ENCODE measurements at regions not wholly inside any gene's neighbourhood (a gene's known extent, or its start where the extent isn't known, plus 50 kb on each side); places are given as distances from the start of the nearest gene placed in this dataset.
A peak's percentile ranks its signal among the peaks of the same experiment; 100 is the strongest.

DNA sequence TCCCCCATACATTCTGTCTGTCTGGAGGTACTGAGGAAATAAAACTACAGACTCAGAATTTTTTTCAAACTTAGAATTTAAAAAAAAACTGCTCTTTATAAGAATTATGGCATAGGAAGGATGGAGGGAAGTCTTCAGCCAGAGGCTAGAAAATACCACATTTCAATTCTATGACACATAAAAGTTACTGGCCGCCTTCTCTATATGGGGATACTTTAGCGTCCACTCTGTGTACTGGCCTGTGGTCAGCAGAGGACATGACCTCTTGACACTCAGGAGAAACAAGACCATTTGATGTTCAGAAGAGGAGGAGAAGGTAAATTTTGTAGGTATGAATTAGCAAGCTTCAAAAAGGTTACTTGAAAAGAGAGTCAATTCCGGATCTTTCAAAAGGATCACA, 417.4 kb downstream of the MFSD1 start:
- in situ Hi-C loops (cut with HindIII; ENCODE audit: low sequenced_read_pairs): no loop called here
- DNase-seq (ENCODE audit: low read depth, low spot score): no peak
- TF ChIP-seq, protein P1, sequence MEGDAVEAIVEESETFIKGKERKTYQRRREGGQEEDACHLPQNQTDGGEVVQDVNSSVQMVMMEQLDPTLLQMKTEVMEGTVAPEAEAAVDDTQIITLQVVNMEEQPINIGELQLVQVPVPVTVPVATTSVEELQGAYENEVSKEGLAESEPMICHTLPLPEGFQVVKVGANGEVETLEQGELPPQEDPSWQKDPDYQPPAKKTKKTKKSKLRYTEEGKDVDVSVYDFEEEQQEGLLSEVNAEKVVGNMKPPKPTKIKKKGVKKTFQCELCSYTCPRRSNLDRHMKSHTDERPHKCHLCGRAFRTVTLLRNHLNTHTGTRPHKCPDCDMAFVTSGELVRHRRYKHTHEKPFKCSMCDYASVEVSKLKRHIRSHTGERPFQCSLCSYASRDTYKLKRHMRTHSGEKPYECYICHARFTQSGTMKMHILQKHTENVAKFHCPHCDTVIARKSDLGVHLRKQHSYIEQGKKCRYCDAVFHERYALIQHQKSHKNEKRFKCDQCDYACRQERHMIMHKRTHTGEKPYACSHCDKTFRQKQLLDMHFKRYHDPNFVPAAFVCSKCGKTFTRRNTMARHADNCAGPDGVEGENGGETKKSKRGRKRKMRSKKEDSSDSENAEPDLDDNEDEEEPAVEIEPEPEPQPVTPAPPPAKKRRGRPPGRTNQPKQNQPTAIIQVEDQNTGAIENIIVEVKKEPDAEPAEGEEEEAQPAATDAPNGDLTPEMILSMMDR (IDR thresholded peaks at IDR 0.05; ENCODE audit: low read depth, low read length): no peak
- no peak overlapping the region for H3K4me3 ChIP-seq (ENCODE audit: low read depth, low read length)

GRCh38 chr3:159221335-159221734, 419.5 kb downstream of the MFSD1 start:
- in situ Hi-C loops (cut with HindIII; ENCODE audit: low sequenced_read_pairs): no loop called here
- H3K4me3 ChIP-seq (ENCODE audit: low read depth, low read length): no peak overlapping the region
- TF ChIP-seq, protein P1 (IDR thresholded peaks at IDR 0.05; ENCODE audit: low read depth, low read length): no peak
- no peak for DNase-seq (ENCODE audit: low read depth, low spot score)

DNA sequence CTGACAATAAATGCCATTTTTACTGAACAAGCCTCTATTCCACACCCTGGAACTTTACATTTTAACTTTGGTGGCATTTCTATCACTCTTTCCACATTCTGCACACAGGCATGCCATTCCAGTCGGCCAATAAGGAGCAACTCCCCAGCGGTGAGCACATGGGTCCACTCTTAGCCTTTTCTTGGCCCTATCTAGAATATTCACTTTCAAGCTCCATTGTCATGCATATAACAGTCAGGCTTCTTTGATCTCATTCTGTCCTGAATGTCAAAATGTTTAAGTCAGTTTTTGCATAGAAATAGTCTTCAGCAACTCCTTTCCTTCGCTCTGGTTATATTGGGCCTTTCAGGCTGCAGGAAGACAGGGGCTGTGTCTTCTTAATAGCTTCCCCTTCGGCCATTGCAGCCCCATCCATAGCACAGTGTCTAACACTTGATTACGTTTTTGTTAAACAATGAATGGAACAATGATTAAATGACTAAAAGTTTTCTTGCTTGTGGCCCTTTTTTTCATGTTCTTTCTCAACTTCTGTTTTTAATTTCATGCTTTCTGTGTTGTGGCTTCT, 427.3 kb downstream of the MFSD1 start:
- in situ Hi-C loops (cut with HindIII; ENCODE audit: low sequenced_read_pairs): no loop called here
- no peak for DNase-seq (ENCODE audit: low read depth, low spot score)
- H3K4me3 ChIP-seq (ENCODE audit: low read depth, low read length): no peak overlapping the region
- TF ChIP-seq, protein P1 (IDR thresholded peaks at IDR 0.05; ENCODE audit: low read depth, low read length): no peak

- in situ Hi-C loops (cut with HindIII; ENCODE audit: low sequenced_read_pairs): no loop called here
- DNase-seq (ENCODE audit: low read depth, low spot score): no peak
Measured at GRCh38 chr3:159232966-159233365, 431.1 kb downstream of the MFSD1 start.

GRCh38 chr3:159233734-159234133, 431.9 kb downstream of the MFSD1 start:
- no peak for DNase-seq (ENCODE audit: low read depth, low spot score)
- TF ChIP-seq, protein P1 (IDR thresholded peaks at IDR 0.05; ENCODE audit: low read depth, low read length): no peak
- in situ Hi-C loops (cut with HindIII; ENCODE audit: low sequenced_read_pairs): no loop called here
- H3K4me3 ChIP-seq (ENCODE audit: low read depth, low read length): no peak overlapping the region

More at GRCh38 chr3:159232966-159233365, 431.1 kb downstream of the MFSD1 start:
- no peak overlapping the region for H3K4me3 ChIP-seq (ENCODE audit: low read depth, low read length)
- TF ChIP-seq, protein P1 (IDR thresholded peaks at IDR 0.05; ENCODE audit: low read depth, low read length): no peak

GRCh38 chr3:159234306-159234705, 432.5 kb downstream of the MFSD1 start:
- TF ChIP-seq, protein P1 (IDR thresholded peaks at IDR 0.05; ENCODE audit: low read depth, low read length): no peak
- H3K4me3 ChIP-seq (ENCODE audit: low read depth, low read length): no peak overlapping the region
- in situ Hi-C loops (cut with HindIII; ENCODE audit: low sequenced_read_pairs): no loop called here
- peak; percentile 57 for DNase-seq (ENCODE audit: low read depth, low spot score)
